GM18870 (cell line): ENCODE measurements at regions not wholly inside any gene's neighbourhood (a gene's known extent, or its start where the extent isn't known, plus 50 kb on each side); places are given as distances from the start of the nearest gene placed in this dataset.
"Not testable (repeated sequence)": the region's sequence is repeated elsewhere in the genome, so short reads cannot be mapped to it uniquely, and the experiment has no call there.

Experiments used
- ATAC-seq: cut with Tn5 transposase; IDR thresholded peaks from one replicate; pipeline ENCODE4 v1.9.1; 2021; ENCODE audit warnings: moderate library complexity; ENCODE audit not compliant: unreplicated experiment

DNA sequence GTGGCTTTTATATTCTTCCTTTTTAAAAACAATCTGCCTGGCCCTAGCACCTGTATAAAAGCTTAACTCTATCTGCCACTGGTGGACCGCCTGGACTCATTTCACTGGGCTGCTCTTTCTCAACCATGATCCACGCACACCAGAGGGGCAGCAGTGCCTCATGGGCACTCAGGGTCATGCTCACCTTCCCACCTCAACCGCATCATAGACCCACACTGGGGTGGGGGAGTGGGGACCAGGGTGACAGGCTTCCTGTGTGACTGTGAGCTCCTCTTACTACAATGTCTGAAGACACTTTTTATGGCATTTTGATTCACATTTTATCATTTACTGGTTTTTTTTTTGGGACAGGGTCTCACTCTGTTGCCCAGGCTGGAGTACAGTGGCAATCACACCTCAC is 4038.8 kb upstream of the TPTE start:
- ATAC-seq: not testable (repeated sequence)

DNA sequence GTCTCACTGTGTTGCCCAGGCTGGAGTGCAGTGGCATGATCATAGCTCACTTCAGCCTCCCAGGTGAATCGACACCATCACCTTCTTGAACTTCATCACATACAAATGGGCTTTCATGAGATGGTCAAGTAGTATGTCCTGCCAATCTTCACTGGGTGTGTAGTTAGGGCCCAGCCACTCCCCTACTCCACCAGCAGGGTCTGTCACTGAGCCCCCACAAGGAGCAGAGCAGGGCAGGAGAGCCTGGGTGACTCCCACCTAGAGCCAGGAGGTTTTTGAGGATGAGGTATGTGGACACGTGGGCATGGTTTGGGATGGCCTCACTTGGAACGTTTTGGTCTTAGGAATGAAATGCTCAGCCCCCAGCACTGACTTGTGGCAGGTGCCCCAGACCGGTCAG is 4037.7 kb upstream of the TPTE start:
- not testable (repeated sequence) for ATAC-seq

DNA sequence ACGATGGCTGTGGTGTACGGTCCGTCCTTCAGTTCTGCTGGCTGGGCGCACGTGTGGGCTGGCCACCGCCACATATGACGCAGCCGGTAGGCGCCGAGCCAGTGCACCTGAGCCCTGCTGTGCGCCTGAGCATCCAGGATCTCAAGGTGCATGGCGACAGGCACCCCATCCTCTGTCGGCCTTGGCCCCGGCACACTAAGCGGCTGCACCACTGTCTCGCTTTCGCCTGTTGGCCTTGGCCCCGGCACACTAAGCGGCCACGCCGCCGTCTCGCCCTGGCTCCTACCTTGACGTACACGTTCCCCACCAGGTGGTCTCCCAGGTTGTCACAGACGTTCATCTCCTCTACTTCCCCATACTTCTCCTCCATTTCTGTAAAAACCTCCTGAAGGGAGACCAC is 4034.6 kb upstream of the TPTE start:
- not testable (repeated sequence) for ATAC-seq

DNA sequence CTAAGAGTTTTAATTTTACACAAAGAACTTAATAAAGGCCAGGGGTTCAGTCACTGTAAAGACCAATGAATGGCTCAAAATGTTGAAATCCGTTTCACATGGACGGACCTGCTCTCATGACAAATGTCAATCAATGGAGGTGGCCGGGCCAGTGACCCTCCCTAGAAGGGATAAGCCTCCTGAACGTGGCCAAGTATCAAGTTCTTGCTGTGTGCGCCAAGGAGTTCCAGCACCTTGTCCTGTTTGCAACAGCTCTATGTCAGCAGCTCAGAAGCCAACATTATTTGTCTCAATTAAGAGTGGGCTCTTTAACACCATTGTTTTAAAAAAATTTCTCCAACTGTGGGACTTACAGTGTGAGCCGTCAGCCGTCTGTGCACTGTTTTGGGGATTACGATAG is 4028.7 kb upstream of the TPTE start:
- not testable (repeated sequence) for ATAC-seq

DNA sequence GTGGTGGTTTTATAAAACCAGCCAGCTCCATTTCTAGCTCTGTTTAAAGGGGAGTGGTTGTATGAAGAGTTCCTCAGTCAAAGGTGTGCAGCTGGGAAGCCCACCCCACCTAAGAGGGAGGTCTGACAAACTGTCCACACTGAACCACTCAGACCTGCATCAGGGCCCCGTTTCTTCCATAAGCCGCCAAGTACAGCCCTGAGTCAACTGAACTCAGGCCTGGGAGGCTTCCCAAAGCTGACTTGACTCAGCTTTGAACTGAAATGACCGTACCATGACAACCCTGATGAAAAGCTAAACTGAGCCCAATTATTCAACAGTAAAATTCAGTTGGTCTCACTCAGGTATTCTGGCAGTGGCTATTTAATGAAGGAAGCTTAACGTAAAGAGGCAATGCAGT is 4027.4 kb upstream of the TPTE start:
- ATAC-seq: not testable (repeated sequence)

DNA sequence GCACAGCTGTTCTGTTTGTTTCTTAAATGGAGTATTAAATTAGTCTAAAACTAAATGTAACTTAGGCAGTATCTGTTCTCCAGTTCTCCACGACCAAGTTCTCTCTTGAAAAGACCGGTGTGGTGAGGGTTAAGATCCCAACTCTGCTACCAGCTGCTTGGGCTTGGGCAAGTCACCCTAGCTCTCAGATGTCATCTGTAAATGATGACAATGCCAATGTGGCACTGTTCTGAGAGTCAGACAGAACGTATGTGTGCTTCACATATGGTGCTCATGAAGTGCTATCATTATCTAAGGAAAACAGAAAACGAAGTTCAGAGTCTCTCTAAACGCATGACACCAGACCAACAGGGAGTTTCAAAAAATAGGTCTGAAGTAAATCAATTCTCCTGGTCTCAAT is 4025.0 kb upstream of the TPTE start:
- not testable (repeated sequence) for ATAC-seq

DNA sequence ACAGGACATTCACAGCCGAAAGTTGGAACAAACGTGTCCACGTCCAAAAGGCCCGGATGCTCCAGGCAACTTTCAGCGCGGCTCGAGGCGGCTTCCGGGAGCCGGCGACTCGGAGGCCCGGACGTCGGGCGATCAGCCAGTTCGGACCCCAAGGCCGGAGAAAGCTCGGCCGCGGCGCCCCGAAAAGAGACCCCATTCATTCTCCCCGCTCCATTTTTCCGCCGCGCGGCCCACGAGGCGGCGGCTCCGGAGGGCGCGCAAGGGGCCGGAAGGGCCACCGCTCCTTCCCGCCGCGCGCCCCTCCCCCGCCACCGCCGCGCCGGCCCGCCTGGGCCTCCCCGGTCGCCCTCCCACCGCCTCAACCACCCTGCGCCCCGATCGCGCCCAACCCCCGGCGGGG is 4022.7 kb upstream of the TPTE start:
- ATAC-seq: not testable (repeated sequence)

DNA sequence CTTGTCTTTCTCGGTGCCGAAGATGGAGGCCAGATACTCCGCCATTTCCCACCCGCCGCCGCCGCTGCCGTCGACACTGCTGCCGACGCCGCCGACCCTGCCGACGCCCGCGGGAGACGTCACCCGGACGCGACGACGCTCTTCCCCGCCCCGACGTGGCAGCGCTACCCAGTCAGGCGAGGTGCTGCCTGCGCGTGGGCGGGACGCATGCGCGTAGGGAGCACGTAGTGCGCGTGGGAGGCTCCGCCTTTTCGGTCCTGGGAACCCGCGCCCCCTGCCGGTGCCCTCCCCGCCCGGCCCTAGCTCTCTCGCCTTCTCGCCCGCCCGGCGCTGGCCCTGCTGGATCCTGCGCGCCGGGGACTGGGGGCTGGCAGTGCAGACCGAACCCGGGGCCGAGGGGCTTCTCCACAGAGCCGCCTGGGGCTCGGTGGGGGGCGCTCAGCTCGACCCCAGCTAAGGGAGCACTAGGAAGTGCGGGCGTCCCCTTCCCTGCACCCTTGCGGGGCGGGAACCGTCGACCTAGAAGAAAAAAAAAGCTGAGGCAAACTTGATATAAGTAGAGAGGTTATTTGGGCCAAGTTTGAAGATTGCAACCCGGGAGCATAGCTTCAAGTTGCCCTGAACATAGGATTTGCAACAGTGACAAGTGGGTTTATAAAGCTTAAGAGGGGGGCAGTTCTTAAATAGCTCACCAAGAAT is 4022.1 kb upstream of the TPTE start:
- peak; percentile 40 for ATAC-seq

DNA sequence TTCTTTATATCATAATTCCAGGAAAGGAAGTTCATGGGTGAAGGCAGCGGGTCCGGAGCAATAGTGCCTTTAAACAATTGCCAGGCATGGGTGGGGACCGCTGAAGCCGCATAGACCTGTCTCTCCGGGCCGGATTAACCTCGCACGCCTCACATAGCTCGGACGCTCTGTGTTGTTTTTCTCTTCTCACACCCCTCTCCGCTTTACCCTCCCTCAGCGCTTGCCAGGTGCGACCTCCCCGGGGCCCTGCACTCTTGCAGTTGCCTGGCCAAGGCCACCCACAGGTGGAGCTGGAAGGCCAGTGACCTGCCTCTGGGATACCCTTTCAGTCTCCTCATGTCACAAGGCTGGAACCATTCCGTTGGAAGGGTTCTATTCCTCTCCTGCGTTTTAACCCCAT is 4021.5 kb upstream of the TPTE start:
- not testable (repeated sequence) for ATAC-seq

DNA sequence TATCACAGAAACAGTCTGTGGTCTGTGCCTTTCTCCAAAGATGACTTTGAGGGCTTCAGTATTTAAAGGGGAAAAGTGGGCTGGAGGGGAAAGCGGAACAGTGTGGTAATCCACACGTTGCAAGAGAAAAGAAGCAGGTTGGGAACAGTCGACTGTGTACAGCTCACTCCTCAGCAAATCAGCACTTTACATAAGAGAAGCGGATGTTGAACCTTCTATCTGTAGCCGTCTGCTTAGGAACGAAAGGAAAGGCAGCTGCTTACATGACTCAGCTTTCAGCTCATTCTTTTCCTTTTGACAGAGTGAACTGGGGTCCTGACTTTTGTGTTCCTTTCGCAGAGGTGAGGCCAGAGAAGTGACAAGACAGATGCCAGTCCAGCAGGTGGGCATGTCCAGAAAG is 4020.7 kb upstream of the TPTE start:
- ATAC-seq: not testable (repeated sequence)

DNA sequence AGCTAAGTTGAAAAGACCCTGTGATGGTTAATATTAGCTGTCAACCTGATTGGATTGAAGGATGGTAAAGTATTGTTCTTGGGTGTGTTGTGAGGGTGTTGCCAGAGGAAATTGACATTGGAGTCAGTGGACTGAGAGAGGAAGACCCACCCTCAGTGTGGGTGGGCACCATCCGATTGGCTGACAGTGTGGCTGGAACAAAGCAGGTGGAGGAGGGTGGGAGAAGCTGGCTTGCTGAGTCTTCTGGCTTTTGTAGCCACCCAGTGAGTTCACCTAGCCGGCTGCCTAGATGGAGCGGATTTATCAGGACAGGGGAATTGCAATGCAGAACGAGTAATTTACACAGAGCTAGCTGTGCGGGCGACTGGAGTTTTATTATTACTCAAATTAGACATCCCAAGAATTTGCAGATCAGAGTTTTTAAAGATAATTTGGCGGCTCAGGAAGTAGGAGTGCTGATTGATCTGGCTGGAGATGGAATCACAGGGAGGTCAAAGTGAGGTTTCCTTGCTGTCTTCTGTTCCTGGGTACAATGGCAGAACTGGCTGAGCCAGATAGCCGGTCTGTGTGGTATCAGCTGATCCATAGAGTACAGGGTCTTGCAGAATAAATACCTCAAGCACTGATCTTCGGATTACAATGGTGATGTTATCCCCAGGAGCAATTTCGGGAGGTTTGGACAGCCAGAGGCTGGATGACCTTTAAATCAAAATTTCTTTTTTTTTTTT is 4015.1 kb upstream of the TPTE start:
- ATAC-seq: not testable (repeated sequence)

DNA sequence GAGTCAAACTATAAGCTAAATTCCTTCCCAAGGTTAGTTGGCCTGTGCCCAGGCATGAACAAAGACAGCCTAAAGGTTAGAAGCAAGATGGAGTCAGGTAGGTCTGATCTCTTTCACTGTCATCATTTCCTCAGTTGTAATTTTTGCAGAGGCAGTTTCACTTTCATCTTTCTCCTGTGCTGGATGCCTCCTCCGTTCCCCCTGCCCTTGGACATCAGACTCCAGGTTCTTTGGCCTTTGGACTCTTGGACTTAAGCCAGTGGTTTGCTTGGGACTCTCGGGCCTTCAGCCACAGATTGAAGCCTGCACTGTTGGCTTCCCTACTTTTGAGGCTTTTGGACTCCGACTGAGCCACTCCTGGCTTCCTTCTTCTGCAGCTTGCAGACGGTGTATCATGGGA is 4013.8 kb upstream of the TPTE start:
- not testable (repeated sequence) for ATAC-seq

DNA sequence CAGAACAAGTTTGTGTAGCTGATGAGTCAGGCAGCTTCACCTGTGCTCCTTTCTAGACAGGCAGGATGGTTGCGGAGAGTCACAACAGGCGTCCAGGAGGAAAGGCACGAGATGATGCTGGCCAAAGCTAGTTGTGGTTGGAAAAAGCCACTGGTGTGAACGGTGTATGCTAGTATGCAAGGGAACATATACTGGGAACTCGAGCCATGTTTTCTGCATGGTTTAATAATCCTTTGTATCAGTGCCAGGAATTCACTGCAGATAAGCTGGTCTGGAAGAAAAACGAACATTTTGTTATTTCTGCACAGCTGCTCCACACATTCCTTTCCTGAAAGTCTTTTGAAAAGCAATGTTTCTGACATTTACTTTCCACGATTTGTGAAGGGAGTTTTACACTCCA is 3999.6 kb upstream of the TPTE start:
- ATAC-seq: not testable (repeated sequence)

DNA sequence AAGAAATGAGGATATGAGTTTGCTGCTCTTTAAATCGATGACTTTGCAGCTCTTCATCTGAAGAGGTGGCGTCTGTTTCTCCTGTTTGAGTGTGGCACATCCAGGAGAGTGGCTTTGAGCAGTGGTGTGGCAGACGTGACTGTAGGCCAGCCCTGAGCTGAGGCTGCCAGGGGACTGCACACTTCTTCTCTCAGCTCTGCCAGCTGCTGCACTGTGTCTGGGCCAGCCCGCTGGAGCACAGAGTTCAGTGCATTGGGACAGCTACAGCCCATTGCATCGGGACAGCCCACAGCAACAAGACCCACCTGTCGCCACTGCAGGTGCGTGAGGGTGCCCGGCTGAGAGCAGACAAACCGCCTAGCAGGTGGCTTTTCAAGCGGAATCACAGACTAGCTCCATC is 3995.2 kb upstream of the TPTE start:
- not testable (repeated sequence) for ATAC-seq

DNA sequence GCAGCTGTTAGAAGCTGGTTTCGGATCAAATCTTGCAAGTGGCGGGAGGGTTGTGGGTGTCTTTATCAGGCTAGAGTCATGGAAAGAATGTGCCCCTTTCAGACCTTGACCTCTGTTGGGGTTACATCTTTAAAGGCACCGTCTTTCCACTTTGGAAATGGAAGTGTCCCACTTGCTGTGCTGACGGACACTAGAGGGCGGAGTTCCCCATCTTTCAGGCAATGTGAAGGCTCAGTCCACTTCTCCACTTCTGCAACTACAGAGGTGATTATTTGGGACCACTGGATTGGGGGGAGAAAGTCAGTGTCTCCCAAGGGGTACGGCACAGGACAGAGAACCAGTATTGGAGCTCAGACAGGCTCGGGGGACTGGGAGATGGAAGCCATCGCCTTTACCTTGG is 3990.7 kb upstream of the TPTE start:
- not testable (repeated sequence) for ATAC-seq

DNA sequence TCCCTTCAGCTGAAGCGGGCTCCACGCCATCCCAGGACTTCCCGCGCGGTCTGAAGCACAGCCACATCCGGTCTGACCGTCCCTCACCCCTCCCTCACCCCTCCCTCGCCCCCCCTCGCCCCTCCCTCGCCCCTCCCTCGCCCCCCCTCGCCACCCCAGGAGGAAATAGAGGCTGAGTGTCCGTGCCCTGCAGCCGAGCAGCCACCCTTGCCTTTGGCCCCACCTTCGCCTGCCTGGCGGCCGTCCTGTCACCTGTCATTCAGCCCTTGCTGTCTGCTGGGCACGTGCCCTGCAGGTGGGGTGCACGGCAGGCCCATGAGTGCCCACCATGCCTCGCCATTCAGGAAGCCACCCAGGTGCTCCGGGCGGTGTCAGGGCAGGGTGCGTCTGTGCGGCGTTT is 3988.1 kb upstream of the TPTE start:
- not testable (repeated sequence) for ATAC-seq

DNA sequence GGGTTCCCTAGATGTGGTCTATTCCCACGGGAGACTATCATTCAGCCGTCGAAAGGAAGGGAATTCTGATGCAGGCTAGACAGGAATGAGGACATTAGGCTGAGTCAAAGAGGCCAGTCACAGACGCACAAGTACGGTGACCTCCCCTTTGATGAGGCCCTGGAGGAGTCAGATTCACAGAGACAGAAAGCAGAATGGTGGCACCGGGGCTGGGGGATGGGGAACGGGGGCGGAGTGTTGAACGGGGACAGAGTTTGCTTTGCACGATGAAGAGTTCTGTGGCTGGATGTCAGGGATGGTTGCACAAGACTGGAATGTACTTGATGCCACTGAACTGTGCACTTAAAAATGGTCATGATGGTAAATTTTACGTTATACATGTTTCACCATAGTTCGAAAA is 3983.1 kb upstream of the TPTE start:
- ATAC-seq: not testable (repeated sequence)

DNA sequence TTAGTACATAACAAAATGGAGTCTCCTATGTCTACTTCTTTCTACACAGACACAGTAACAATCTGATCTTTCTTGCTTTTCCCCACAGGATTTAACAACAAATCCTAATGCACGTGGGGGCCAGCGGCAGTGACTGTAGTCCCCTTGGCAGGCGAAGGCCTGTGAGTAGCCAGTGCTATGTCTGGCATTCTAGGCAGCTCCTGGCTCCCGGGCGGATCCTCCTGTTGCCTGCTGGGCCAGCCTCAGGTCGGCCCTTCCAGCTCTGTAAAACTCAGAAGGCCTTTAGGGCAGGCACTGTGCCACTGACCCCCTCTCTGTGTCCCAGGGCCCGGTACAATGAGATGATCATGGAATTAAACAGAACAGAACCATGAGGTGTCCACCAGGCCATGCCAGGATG is 3981.7 kb upstream of the TPTE start:
- not testable (repeated sequence) for ATAC-seq

DNA sequence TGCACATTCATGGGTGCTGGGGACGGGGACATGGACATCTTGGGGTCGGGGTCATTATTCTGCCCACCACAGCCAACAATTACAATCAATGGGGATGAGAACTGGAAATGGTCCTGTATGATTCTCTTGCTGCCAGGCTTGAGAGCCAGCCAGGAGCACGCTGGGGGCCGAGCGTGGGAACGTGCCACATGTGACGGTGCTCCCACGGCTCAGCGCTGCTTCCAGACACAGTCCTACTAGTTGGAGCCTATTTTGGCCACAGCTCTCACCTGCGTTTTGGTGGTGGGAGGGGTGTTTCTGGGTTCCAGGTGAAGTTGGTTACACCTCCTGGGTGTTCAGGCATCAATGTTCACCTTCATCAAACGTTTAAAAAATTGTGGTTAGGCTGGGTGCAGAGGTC is 3980.3 kb upstream of the TPTE start:
- not testable (repeated sequence) for ATAC-seq

DNA sequence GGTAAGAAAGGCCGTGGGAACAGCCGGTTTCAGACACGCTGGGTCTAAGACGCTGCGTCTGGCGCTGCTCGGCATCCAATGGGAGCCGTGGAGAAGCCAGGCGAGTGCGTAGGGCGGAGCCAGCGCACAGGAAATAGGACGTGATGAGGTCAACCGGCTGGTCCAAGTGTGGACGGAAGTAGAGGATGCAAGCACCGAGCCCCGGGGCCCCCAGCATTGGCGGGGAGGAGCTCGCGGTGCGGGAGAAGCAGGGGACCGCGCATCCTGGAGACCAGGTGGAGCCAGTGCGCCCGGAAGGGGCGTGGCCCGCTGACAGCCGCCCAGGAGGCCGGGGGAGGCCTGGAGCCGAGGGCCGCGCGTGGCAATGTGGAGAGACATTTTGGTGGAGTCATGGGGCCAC is 3976.1 kb upstream of the TPTE start:
- ATAC-seq: not testable (repeated sequence)

DNA sequence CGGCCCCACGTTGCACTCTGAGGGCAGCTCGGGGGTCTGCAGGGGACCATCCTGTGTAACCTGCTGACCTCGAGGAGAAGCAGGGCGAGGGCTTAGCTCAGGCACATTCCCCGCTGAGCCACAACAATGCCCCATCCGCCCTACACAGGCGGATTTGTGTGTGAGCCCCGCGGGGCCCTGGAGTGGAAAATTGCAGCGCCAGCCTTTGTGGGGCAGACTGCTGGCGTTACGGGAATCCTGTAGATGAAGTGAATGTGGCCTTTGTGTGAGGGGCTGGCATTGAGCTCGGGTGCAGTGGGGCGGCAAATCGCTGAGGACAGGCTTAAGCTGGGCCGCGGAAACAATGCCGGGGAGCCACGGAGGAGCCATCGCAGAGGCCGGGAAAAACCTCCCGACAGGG is 3970.3 kb upstream of the TPTE start:
- not testable (repeated sequence) for ATAC-seq
